Neural cell (in vitro differentiated cells): ENCODE measurements at regions not wholly inside any gene's neighbourhood (a gene's known extent, or its start where the extent isn't known, plus 50 kb on each side); places are given as distances from the start of the nearest gene placed in this dataset.

ENCODE experiments used
- H2AFZ ChIP-seq: fragments of 200-600, 300-800 bp; sonication (generic), shearing (Covaris generic); 2 replicates; pipeline ENCODE4 v1.6.0; 2014; ENCODE audit warnings: low read depth, mild to moderate bottlenecking, antibody characterized with exemption, low read length, moderate library complexity
- H3F3A ChIP-seq: fragments of 200-600 bp; shearing (Covaris generic); 2 replicates; pipeline ENCODE4 v1.6.1; 2016; ENCODE audit warnings: mild to moderate bottlenecking, moderate library complexity, mixed read lengths, antibody characterized with exemption, low read length; ENCODE audit not compliant: insufficient read depth, poor library complexity, severe bottlenecking
- H3K27ac ChIP-seq: fragments of 200-600, 300-800 bp; sonication (generic), shearing (Covaris generic); 2 replicates; pipeline ENCODE4 v1.5.1; 2014; ENCODE audit warnings: mild to moderate bottlenecking, low read length, moderate library complexity
- H3K27me3 ChIP-seq: fragments of 300-800, 200-600 bp; sonication (generic), shearing (Covaris generic); 2 replicates; pipeline ENCODE4 v1.6.0; 2014; ENCODE audit warnings: mild to moderate bottlenecking, low read depth, low read length, moderate library complexity; ENCODE audit not compliant: insufficient read depth
- H3K36me3 ChIP-seq: fragments of 300-800, 200-600 bp; sonication (generic), shearing (Covaris generic); 2 replicates; pipeline ENCODE4 v1.5.1; 2014; ENCODE audit warnings: mild to moderate bottlenecking, antibody characterized with exemption, low read length, moderate library complexity; ENCODE audit not compliant: insufficient read depth
- H3K4me2 ChIP-seq: fragments of 300-800, 200-600 bp; sonication (generic), shearing (Covaris generic); 2 replicates; pipeline ENCODE4 v1.6.0; 2014; ENCODE audit warnings: mild to moderate bottlenecking, low read length
- H3K4me3 ChIP-seq: fragments of 300-800, 200-600 bp; sonication (generic), shearing (Covaris generic); 2 replicates; pipeline ENCODE4 v1.5.1; 2014; ENCODE audit warnings: mild to moderate bottlenecking, low read length, moderate library complexity
- H3K79me2 ChIP-seq: fragments of 200-600 bp; shearing (Covaris generic); replicated peaks from 2 replicates; pipeline ENCODE4 v1.6.0; 2014; ENCODE audit warnings: mild to moderate bottlenecking, low read length, moderate library complexity; ENCODE audit not compliant: insufficient read depth
- H3K9ac ChIP-seq: fragments of 300-800, 200-600 bp; sonication (generic), shearing (Covaris generic); 2 replicates; pipeline ENCODE4 v1.6.1; 2016; ENCODE audit warnings: mild to moderate bottlenecking, low read length, mixed read lengths
- H3K9me2 ChIP-seq: fragments of 200-600 bp; shearing (Covaris generic); 2 replicates; pipeline ENCODE4 v1.6.1; 2016; ENCODE audit warnings: mild to moderate bottlenecking, low read length, mixed read lengths; ENCODE audit not compliant: insufficient read depth
- H3K9me3 ChIP-seq: fragments of 200-600, 300-800 bp; sonication (generic), shearing (Covaris generic); 2 replicates; pipeline ENCODE4 v1.6.1; 2016; ENCODE audit warnings: mild to moderate bottlenecking, mixed run types, low read length, moderate library complexity, mixed read lengths
- H4K20me1 ChIP-seq: fragments of 200-600 bp; shearing (Covaris generic); 2 replicates; pipeline ENCODE4 v1.6.1; 2016; ENCODE audit warnings: mild to moderate bottlenecking, mixed run types; ENCODE audit not compliant: insufficient read depth
- EP300 ChIP-seq: fragments of 450-650 bp; conservative IDR thresholded peaks from 2 replicates; pipeline ENCODE4 v1.6.1; 2014; ENCODE audit warnings: antibody characterized with exemption, mild to moderate bottlenecking, moderate library complexity; ENCODE audit not compliant: poor library complexity, severe bottlenecking
- EZH2 ChIP-seq: fragments of 200-600, 300-800 bp; shearing (Covaris generic), sonication (generic); IDR thresholded peaks from 2 replicates; pipeline ENCODE4 v1.6.1; 2014; ENCODE audit warnings: antibody characterized with exemption, low read length, borderline replicate concordance, mild to moderate bottlenecking; ENCODE audit not compliant: insufficient read depth, poor library complexity, severe bottlenecking
- MXI1 ChIP-seq: fragments of 450-650 bp; conservative IDR thresholded peaks from 2 replicates; pipeline ENCODE4 v1.6.1; 2014; ENCODE audit warnings: antibody characterized with exemption, mild to moderate bottlenecking; ENCODE audit not compliant: poor library complexity, severe bottlenecking
- POLR2AphosphoS5 ChIP-seq: IDR thresholded peaks from 2 replicates; pipeline ENCODE4 v1.6.1; 2012
- RAD21 ChIP-seq: fragments of 450-650 bp; conservative IDR thresholded peaks from 2 replicates; pipeline ENCODE4 v1.6.1; 2014; ENCODE audit warnings: antibody characterized with exemption, mild to moderate bottlenecking, moderate library complexity
- SMC3 ChIP-seq: fragments of 450-650 bp; conservative IDR thresholded peaks from 2 replicates; pipeline ENCODE4 v1.6.1; 2014; ENCODE audit warnings: antibody characterized with exemption, mild to moderate bottlenecking, moderate library complexity; ENCODE audit not compliant: poor library complexity
- TAF1 ChIP-seq: IDR thresholded peaks from 2 replicates; pipeline ENCODE4 v1.6.1; 2012; ENCODE audit warnings: low read depth
- TF ChIP-seq, protein P1 (sequence below): IDR thresholded peaks from 2 replicates; pipeline ENCODE4 v1.6.1; 2012; ENCODE audit warnings: borderline replicate concordance
- TF ChIP-seq, protein P2 (sequence below): fragments of 450-650 bp; IDR thresholded peaks from 2 replicates; pipeline ENCODE4 v1.5.1; 2014; ENCODE audit warnings: antibody characterized with exemption, mild to moderate bottlenecking, moderate library complexity; ENCODE audit not compliant: poor library complexity, severe bottlenecking

DNA sequence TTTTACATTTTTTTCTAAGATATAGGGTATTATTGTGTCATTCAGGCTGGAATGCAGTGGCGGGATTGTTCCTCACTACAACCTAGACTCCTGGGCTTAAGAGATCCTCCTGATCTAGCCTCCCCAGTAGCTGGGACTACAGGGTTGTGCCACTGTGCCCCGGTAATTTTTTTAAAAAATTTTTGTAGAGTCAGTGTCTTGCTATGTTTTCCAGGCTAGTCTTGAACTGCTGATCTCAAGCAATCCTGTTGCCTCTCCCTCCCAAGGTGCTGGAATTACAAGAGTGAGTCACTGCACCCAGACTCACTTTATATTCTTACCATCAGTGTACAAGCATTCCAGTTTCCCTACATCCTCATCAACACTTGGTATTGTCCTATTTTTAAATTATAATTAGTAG, 156.4 kb upstream of the GYPA start:
- TF ChIP-seq POLR2AphosphoS5 (no peak), EZH2 (no peak), SMC3 (no peak), MXI1 (no peak), TAF1 (no peak), RAD21 (no peak), EP300 (no peak)
- TF ChIP-seq, protein P1, sequence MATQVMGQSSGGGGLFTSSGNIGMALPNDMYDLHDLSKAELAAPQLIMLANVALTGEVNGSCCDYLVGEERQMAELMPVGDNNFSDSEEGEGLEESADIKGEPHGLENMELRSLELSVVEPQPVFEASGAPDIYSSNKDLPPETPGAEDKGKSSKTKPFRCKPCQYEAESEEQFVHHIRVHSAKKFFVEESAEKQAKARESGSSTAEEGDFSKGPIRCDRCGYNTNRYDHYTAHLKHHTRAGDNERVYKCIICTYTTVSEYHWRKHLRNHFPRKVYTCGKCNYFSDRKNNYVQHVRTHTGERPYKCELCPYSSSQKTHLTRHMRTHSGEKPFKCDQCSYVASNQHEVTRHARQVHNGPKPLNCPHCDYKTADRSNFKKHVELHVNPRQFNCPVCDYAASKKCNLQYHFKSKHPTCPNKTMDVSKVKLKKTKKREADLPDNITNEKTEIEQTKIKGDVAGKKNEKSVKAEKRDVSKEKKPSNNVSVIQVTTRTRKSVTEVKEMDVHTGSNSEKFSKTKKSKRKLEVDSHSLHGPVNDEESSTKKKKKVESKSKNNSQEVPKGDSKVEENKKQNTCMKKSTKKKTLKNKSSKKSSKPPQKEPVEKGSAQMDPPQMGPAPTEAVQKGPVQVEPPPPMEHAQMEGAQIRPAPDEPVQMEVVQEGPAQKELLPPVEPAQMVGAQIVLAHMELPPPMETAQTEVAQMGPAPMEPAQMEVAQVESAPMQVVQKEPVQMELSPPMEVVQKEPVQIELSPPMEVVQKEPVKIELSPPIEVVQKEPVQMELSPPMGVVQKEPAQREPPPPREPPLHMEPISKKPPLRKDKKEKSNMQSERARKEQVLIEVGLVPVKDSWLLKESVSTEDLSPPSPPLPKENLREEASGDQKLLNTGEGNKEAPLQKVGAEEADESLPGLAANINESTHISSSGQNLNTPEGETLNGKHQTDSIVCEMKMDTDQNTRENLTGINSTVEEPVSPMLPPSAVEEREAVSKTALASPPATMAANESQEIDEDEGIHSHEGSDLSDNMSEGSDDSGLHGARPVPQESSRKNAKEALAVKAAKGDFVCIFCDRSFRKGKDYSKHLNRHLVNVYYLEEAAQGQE, result no peak
- TF ChIP-seq, protein P2, sequence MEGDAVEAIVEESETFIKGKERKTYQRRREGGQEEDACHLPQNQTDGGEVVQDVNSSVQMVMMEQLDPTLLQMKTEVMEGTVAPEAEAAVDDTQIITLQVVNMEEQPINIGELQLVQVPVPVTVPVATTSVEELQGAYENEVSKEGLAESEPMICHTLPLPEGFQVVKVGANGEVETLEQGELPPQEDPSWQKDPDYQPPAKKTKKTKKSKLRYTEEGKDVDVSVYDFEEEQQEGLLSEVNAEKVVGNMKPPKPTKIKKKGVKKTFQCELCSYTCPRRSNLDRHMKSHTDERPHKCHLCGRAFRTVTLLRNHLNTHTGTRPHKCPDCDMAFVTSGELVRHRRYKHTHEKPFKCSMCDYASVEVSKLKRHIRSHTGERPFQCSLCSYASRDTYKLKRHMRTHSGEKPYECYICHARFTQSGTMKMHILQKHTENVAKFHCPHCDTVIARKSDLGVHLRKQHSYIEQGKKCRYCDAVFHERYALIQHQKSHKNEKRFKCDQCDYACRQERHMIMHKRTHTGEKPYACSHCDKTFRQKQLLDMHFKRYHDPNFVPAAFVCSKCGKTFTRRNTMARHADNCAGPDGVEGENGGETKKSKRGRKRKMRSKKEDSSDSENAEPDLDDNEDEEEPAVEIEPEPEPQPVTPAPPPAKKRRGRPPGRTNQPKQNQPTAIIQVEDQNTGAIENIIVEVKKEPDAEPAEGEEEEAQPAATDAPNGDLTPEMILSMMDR, result no peak
- Histone ChIP-seq H3K4me3 (no peak overlapping the region), H3K27ac (no peak overlapping the region), H2AFZ (no peak overlapping the region), H3K36me3 (no peaks in the 10 kb centered on the region), H3K9me2 (no peaks in the 10 kb centered on the region), H3K4me2 (no peak overlapping the region), H3K9me3 (no peaks in the 10 kb centered on the region), H3F3A (no peaks in the 10 kb centered on the region), H3K79me2 (no peaks in the 10 kb centered on the region), H4K20me1 (no peaks in the 10 kb centered on the region), H3K27me3 (no peaks in the 10 kb centered on the region), H3K9ac (no peak overlapping the region)

DNA sequence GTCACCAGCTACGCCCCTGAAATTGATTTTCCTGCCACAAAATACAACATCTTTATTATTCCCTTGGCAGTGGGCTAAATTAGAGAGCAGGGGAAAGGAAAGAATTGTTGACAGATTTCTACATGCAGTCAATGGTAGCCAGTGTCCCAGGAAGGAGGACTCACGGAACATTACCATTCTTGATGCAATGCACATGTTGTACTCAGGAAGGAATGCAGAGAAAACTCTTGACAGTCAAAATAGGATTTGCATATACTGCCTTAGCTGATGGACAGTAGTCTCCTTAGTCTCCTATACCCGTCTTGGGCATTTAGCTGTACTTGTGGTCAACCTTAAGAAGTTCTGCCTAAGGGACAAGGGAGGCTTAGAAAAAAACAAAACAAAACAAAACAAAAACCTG, 158.0 kb upstream of the GYPA start:
- no peaks in the 10 kb centered on the region for H3K9me2 ChIP-seq
- no peaks in the 10 kb centered on the region for H3K27me3 ChIP-seq
- no peak overlapping the region for H3K27ac ChIP-seq
- H3K4me3 ChIP-seq, result no peak overlapping the region
- H3K9ac ChIP-seq, result no peak overlapping the region
- TF ChIP-seq RAD21, result no peak
- no peak for TF ChIP-seq POLR2AphosphoS5
- TF ChIP-seq, protein P2, result no peak
- TF ChIP-seq TAF1, result no peak
- TF ChIP-seq SMC3, result no peak
- TF ChIP-seq MXI1, result no peak
- no peak for TF ChIP-seq EP300
- no peak for TF ChIP-seq EZH2
- TF ChIP-seq, protein P1, result no peak
- H3K9me3 ChIP-seq, result no peaks in the 10 kb centered on the region
- no peak overlapping the region for H3K4me2 ChIP-seq
- H3K79me2 ChIP-seq, result no peaks in the 10 kb centered on the region
- H2AFZ ChIP-seq, result no peak overlapping the region
- H4K20me1 ChIP-seq, result no peaks in the 10 kb centered on the region
- H3F3A ChIP-seq, result no peaks in the 10 kb centered on the region
- no peaks in the 10 kb centered on the region for H3K36me3 ChIP-seq
